Aorta (tissue), 5 donors: ENCODE measurements at regions not wholly inside any gene's neighbourhood (a gene's known extent, or its start where the extent isn't known, plus 50 kb on each side); places are given as distances from the start of the nearest gene placed in this dataset.

ENCODE experiments used
- ATAC-seq: fragments of 200-7000 bp; cut with Tn5 transposase; one replicate; pipeline ENCODE4 v1.9.1; 2022; ENCODE audit warnings: moderate library complexity; ENCODE audit not compliant: low FRiP score
- DNase-seq, 2 donors: peaks; one replicate each; pipeline ENCODE4 v3.0.0-alpha.2; 2020
- H3K27ac ChIP-seq, 2 donors: one replicate each; pipeline ENCODE4 v1.5.1; 2013; ENCODE audit warnings: low read length in 2 of 2, mild to moderate bottlenecking in 2 of 2, moderate library complexity in 2 of 2, control low read depth in 1 of 2, inconsistent platforms in 1 of 2, low read depth in 1 of 2
- H3K27me3 ChIP-seq, 2 donors: one replicate each; pipeline ENCODE4 v1.6.1; 2013; ENCODE audit warnings: control low read depth in 1 of 2, low read length in 1 of 2, mild to moderate bottlenecking in 1 of 2, moderate library complexity in 1 of 2; ENCODE audit not compliant: insufficient read depth in 2 of 2, control insufficient read depth in 1 of 2
- H3K36me3 ChIP-seq, 2 donors: one replicate each; pipeline ENCODE4 v1.6.1; 2013; ENCODE audit warnings: control low read depth in 1 of 2, low read length in 1 of 2, mild to moderate bottlenecking in 1 of 2; ENCODE audit not compliant: insufficient read depth in 2 of 2, control insufficient read depth in 1 of 2
- H3K4me1 ChIP-seq, 2 donors: one replicate each; pipeline ENCODE4 v1.6.1; 2013; ENCODE audit warnings: low read length in 2 of 2, control low read depth in 1 of 2, mild to moderate bottlenecking in 1 of 2, moderate library complexity in 1 of 2; ENCODE audit not compliant: insufficient read depth in 2 of 2, control insufficient read depth in 1 of 2
- H3K4me3 ChIP-seq, 2 donors: one replicate each; pipeline ENCODE4 v1.5.1; 2013; ENCODE audit warnings: low read length in 2 of 2, control low read depth in 1 of 2, mild to moderate bottlenecking in 1 of 2
- H3K9me3 ChIP-seq: one replicate; pipeline ENCODE4 v1.6.1; 2013; ENCODE audit warnings: mild to moderate bottlenecking, low read length; ENCODE audit not compliant: control insufficient read depth
- WGBS, 2 donors: extraction: QIAGEN DNeasy Blood & Tissue Kit; methylation state at CpG; one replicate each; pipeline ENCODE4 v1.1.7; 2013; 5-methylcytosine and 5-hydroxymethylcytosine counted together
- intact Hi-C, 2 donors: fragments of 100-400 bp; cut with DNase I; formaldehyde crosslinking; loops; one replicate each; pipeline versions ENCODE4 v1.14.2 to v1.15.0; 2022
- donor health status: healthy with polysubstance abuse.
- donor health status: Bipolar disorder and iron deficiency.
- donor health status: DM: no; HTN: no; CAD: no.
- donor health status: DM: no; HTN: no; CAD: no.
- donor health status: DM: yes; HTN: yes; CAD: no.

DNA sequence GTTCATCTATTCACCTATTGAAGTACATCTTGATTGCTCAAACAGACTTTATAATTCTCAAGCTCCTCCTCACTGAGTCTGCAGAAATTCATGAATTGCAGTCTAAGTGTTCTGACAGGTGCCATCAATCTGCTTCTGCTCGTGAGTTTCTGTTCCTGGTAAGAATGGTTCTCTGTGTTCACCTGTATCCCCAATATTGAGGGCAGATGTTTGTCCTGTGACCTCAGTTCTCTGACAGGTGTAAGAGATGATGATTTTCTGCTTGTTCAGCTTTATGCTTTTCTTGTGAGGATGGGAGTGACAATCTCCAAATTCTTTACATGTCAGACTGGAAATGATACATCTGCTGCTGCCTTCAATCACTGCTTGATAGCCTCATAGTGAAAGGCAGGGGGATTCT lies 736.9 kb upstream of the COBL start:
- no peak for DNase-seq
- Histone ChIP-seq H3K4me1 (no peaks in the 10 kb centered on the region), H3K4me3 (no peak overlapping the region), H3K36me3 (no peaks in the 10 kb centered on the region), H3K27ac (no peak overlapping the region), H3K27me3 (no peaks in the 10 kb centered on the region), H3K9me3 (no peaks in the 10 kb centered on the region)
- intact Hi-C loops: no loop called here
- 42 to 54% methylated on average over 1 of the region's 1 CpG for WGBS, 2 donors
- no peak for ATAC-seq

DNA sequence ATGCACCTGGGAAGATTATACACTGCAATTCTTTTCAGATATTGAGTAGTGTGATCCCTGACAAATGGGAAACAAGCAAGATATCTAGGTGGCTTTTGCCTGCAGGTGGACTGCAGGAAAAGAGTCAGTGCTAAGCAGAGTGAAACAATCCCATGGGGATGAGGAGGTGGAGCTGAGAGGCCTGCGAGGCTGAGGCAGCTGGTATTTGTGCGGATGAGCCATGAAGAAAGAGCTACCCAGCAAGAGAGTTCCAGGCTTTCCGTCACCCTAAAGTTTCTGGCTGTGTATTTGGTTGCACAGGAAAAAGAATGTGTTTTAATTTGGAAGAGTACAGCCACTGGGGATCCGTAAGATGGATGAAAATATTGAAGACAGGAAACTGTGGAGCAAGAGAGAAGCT lies 714.1 kb upstream of the COBL start:
- intact Hi-C loops: no loop called here
- no peak for DNase-seq
- 62 to 78% methylated on average over 4 of the region's 4 CpGs for WGBS, 2 donors
- no peaks in the 10 kb centered on the region for H3K27me3 ChIP-seq
- H3K4me3 ChIP-seq: no peak overlapping the region
- H3K9me3 ChIP-seq: no peaks in the 10 kb centered on the region
- H3K27ac ChIP-seq: no peak overlapping the region
- no peaks in the 10 kb centered on the region for H3K36me3 ChIP-seq
- ATAC-seq: no peak
- H3K4me1 ChIP-seq: no peaks in the 10 kb centered on the region

- Histone ChIP-seq H3K36me3 (no peaks in the 10 kb centered on the region), H3K4me1 (no peaks in the 10 kb centered on the region), H3K27ac (no peak overlapping the region), H3K4me3 (no peak overlapping the region), H3K9me3 (no peaks in the 10 kb centered on the region), H3K27me3 (no peaks in the 10 kb centered on the region)
- intact Hi-C loops: no loop called here
- 58 to 67% methylated on average over 11 of the region's 11 CpGs for WGBS, 2 donors
- ATAC-seq: no peak
- DNase-seq: no peak
These were observed 709.5 kb upstream of the COBL start for GRCh38 chr7:52026140-52026539.

DNA sequence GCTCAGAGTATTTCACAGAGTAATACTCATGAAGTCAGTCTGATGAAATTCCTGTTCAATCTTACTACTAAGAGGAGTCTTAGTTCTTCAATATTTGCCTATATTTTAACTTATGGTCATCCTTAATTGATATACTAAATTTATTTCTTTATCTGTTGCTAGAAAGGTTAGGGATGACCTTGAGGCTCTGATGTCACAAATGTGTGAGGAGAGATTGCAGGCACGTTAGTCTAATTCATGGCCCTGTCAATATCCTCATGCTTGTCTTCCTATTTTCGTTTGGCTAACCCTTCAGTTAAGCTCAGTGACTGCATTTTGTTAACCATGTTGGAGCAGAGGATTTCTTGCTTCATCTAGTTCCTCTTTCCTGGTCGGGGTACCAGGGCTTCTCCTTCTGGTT lies 704.7 kb upstream of the COBL start:
- Histone ChIP-seq H3K36me3 (no peaks in the 10 kb centered on the region), H3K4me1 (no peaks in the 10 kb centered on the region), H3K9me3 (no peaks in the 10 kb centered on the region), H3K27me3 (no peaks in the 10 kb centered on the region), H3K4me3 (no peak overlapping the region), H3K27ac (no peak overlapping the region)
- WGBS, 2 donors: 29 to 51% methylated on average over 3 of the region's 3 CpGs
- intact Hi-C loops: no loop called here
- ATAC-seq (no peak), DNase-seq (no peak)

DNA sequence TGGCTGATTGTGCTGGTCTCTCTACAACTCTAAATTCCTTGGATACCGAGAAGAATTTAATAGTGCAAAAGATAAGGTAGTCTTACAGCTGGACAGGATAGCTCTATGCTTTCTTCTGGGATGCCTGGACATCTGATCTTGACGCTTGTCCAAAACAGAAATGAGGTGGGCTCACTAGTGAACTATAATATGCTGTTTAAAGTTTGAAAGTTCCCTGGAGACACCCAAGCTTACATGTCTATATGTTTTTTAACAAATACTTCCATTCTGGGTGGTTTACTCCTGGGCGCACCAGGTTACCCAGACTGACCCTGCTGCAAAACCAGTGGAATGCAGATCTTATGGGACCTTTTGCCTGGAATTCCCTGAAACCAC lies 702.1 kb upstream of the COBL start:
- no peaks in the 10 kb centered on the region for H3K27me3 ChIP-seq
- intact Hi-C loops: no loop called here
- no peak overlapping the region for H3K27ac ChIP-seq
- no peaks in the 10 kb centered on the region for H3K36me3 ChIP-seq
- no peaks in the 10 kb centered on the region for H3K9me3 ChIP-seq
- no peak for ATAC-seq
- DNase-seq: no peak
- H3K4me3 ChIP-seq: no peak overlapping the region
- no peaks in the 10 kb centered on the region for H3K4me1 ChIP-seq
- 77 to 82% methylated on average over 3 of the region's 3 CpGs for WGBS, 2 donors

DNA sequence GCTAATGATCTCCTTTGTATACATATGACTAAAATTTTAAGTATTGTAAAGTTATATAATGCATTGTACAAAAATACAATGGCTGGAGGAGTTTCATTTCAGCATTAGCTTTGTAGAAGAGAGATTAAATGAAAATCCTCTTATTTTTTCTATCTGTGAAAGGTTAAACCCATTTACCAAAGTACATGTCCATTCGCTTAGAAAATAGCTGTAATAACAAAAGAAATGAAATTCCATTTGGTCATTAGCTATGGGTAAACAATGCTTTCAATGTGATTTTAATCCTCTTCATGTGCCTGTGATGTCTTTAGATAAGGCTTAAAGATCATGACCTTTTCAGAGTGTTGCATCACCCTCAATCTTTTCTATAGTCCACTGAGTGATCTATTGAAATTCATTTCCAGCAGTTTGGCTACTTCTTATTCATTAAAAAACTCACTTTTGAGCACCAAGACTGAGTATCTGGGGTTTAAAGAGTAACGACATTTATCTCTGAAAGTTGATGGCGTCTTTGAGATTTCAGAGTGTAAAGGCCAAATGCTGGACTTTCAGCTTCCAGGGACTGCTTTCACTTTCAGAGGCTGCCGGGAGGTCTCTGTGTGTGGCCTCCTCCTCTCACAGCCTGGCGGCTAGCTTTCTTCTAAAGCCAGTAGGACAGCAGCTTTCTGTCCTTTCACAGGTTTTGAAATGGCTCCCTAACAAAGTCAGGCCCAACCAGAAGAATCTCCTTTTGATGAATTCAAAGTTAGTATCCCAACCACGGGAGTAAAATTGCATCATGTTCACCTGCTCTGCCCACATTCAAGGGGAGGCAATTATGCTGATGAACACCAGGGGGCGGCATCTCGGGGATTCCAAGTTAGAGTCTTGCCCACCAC lies 701.4 kb upstream of the COBL start:
- Histone ChIP-seq H3K36me3 (no peaks in the 10 kb centered on the region), H3K9me3 (no peaks in the 10 kb centered on the region), H3K4me3 (no peak overlapping the region), H3K27ac (no peak overlapping the region), H3K4me1 (no peaks in the 10 kb centered on the region), H3K27me3 (no peaks in the 10 kb centered on the region)
- DNase-seq: no peak
- intact Hi-C loops: no loop called here
- no peak for ATAC-seq
- WGBS, 2 donors: 78 to 82% methylated on average over 8 of the region's 8 CpGs

GRCh38 chr7:52009181-52009580 lies 692.6 kb upstream of the COBL start:
- ATAC-seq (no peak), DNase-seq (no peak)
- Histone ChIP-seq H3K27me3 (no peaks in the 10 kb centered on the region), H3K27ac (no peak overlapping the region), H3K4me3 (no peak overlapping the region), H3K36me3 (no peaks in the 10 kb centered on the region), H3K9me3 (no peaks in the 10 kb centered on the region), H3K4me1 (peaks cover 0 to 2% of the 10 kb centered on the region in 2 donors)
- 0 to 4% methylated on average over 1 of the region's 1 CpG for WGBS, 2 donors
- intact Hi-C loops: no loop called here

GRCh38 chr7:52006674-52007073 lies 690.1 kb upstream of the COBL start:
- H3K27me3 ChIP-seq: no peaks in the 10 kb centered on the region
- no peak for ATAC-seq
- intact Hi-C loops: no loop called here
- H3K4me1 ChIP-seq: peaks cover 0 to 2% of the 10 kb centered on the region in 2 donors
- H3K4me3 ChIP-seq: no peak overlapping the region
- H3K36me3 ChIP-seq: no peaks in the 10 kb centered on the region
- WGBS, 2 donors: 94 to 97% methylated on average over 1 of the region's 1 CpG
- H3K27ac ChIP-seq: no peak overlapping the region
- no peaks in the 10 kb centered on the region for H3K9me3 ChIP-seq
- no peak for DNase-seq

DNA sequence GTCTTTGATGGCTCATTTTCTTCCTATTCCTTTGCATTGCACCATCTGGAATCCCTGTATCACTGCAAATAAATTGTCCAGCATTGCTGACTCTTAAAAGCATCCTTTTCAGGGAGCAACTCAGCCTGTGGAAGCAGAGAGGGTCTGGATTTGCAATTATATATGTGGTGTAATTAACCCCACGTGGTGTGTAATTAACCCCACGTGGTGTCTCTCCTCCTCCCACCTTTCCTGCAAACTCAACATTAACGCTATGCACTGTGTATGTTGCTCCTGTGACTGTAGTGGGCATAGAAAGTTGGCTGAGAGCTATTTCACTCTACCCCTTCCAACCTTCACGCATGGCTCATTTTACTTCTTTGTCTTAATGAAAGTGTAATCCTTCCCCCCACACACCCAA lies 689.0 kb upstream of the COBL start:
- no peak overlapping the region for H3K4me3 ChIP-seq
- H3K27me3 ChIP-seq: no peaks in the 10 kb centered on the region
- intact Hi-C loops: no loop called here
- no peak for DNase-seq
- ATAC-seq: no peak
- H3K4me1 ChIP-seq: peaks cover 0 to 2% of the 10 kb centered on the region in 2 donors
- no peaks in the 10 kb centered on the region for H3K36me3 ChIP-seq
- WGBS, 2 donors: 72 to 87% methylated on average over 4 of the region's 4 CpGs
- H3K27ac ChIP-seq: no peak overlapping the region
- H3K9me3 ChIP-seq: no peaks in the 10 kb centered on the region
